ENCODE measurements at regions not wholly inside any gene's neighbourhood (a gene's known extent, or its start where the extent isn't known, plus 50 kb on each side); places are given as distances from the start of the nearest gene placed in this dataset.
"Not testable (repeated sequence)": the region's sequence is repeated elsewhere in the genome, so short reads cannot be mapped to it uniquely, and the experiment has no call there.

- Histone ChIP-seq H3K9me3 (ENCODE audit: low read length) (no peaks in the 10 kb centered on the region), H3K4me3 (ENCODE audit: low read depth, low read length, poor library complexity, severe bottlenecking) (no peak overlapping the region), H3K79me2 (ENCODE audit: insufficient read depth, low read length) (no peaks in the 10 kb centered on the region), H3K4me1 (ENCODE audit: insufficient read depth, low read length, severe bottlenecking) (no peaks in the 10 kb centered on the region), H3F3A (ENCODE audit: insufficient read depth, low read length) (no peaks in the 10 kb centered on the region), H4K20me1 (ENCODE audit: insufficient read depth, low read length) (no peaks in the 10 kb centered on the region), H2AFZ (ENCODE audit: low read length) (no peak overlapping the region), H3K27ac (ENCODE audit: low read depth, low read length, poor library complexity, severe bottlenecking) (no peak overlapping the region), H3K36me3 (ENCODE audit: insufficient read depth, low read length) (no peaks in the 10 kb centered on the region), H3K4me2 (ENCODE audit: low read length) (no peak overlapping the region), H3K9ac (ENCODE audit: low read length) (no peak overlapping the region), H3K27me3 (ENCODE audit: insufficient read depth, low read length) (no peaks in the 10 kb centered on the region; the same call in 1 of the 2 replicates), H3K9me2 (ENCODE audit: low read depth, low read length) (no peaks in the 10 kb centered on the region)
- TF ChIP-seq, protein P1, sequence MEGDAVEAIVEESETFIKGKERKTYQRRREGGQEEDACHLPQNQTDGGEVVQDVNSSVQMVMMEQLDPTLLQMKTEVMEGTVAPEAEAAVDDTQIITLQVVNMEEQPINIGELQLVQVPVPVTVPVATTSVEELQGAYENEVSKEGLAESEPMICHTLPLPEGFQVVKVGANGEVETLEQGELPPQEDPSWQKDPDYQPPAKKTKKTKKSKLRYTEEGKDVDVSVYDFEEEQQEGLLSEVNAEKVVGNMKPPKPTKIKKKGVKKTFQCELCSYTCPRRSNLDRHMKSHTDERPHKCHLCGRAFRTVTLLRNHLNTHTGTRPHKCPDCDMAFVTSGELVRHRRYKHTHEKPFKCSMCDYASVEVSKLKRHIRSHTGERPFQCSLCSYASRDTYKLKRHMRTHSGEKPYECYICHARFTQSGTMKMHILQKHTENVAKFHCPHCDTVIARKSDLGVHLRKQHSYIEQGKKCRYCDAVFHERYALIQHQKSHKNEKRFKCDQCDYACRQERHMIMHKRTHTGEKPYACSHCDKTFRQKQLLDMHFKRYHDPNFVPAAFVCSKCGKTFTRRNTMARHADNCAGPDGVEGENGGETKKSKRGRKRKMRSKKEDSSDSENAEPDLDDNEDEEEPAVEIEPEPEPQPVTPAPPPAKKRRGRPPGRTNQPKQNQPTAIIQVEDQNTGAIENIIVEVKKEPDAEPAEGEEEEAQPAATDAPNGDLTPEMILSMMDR (IDR thresholded peaks at IDR 0.05; ENCODE audit: low read length), result no peak
- TF ChIP-seq EZH2 (IDR thresholded peaks at IDR 0.05; ENCODE audit: borderline replicate concordance, low read length), result no peak
Observed at GRCh38 chr1:213512316-213512715, 461.3 kb downstream of the RPS6KC1 start.

DNA sequence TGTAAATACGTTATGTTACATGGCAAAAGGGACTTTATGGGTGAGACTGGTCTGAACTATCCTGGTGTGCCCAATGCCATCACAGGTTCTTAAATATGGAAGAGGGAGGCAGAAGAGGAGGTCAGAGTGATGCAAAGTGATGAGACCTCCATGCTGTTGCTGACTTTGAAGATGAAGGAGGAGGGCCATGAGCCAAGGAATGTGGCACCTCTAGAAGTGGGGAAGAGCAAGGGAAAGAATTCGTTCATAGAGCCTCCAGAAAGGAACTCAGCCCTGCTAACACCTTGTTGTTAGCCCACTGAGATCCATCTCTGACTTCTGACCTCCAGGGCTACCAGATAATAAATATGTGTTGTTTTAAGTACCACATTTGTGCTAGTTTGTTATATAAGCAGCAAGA, 462.0 kb downstream of the RPS6KC1 start:
- no peaks in the 10 kb centered on the region for H3K4me1 ChIP-seq (ENCODE audit: insufficient read depth, low read length, severe bottlenecking)

DNA sequence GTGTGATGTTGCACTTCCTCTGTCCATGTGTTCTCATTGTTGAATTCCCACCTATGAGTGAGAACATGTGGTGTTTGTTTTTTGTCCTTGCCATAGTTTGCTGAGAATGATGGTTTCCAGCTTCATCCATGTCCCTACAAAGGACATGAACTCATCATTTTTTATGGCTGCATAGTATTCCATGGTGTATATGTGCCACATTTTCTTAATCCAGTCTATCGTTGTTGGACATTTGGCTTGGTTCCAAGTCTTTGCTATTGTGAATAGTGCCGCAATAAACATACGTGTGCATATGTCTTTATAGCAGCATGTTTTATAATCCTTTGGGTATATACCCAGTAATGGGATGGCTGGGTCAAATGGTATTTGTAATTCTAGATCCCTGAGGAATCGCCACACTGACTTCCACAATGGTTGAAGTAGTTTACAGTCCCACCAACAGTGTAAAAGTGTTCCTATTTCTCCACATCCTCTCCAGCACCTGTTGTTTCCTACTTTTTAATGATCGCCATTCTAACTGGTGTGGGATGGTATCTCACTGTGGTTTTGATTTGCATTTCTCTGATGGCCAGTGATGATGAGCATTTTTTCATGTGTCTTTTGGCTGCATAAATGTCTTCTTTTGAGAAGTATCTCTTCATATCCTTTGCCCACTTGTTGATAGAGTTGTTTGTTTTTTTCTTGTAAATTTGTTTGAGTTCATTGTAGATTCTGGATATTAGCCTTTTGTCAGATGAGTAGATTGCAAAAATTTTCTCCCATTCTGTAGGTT, 463.6 kb downstream of the RPS6KC1 start:
- H3K9me3 ChIP-seq (ENCODE audit: low read length); H3K79me2 ChIP-seq (ENCODE audit: insufficient read depth, low read length): not testable (repeated sequence)

More for the DNA sequence above, 462.0 kb downstream of the RPS6KC1 start:
- Histone ChIP-seq H3K27ac (ENCODE audit: low read depth, low read length, poor library complexity, severe bottlenecking) (no peak overlapping the region), H3K36me3 (ENCODE audit: insufficient read depth, low read length) (no peaks in the 10 kb centered on the region), H3K9me2 (ENCODE audit: low read depth, low read length) (no peaks in the 10 kb centered on the region), H3F3A (ENCODE audit: insufficient read depth, low read length) (no peaks in the 10 kb centered on the region), H2AFZ (ENCODE audit: low read length) (no peak overlapping the region), H3K4me2 (ENCODE audit: low read length) (no peak overlapping the region), H3K4me3 (ENCODE audit: low read depth, low read length, poor library complexity, severe bottlenecking) (no peak overlapping the region), H3K9me3 (ENCODE audit: low read length) (no peaks in the 10 kb centered on the region), H4K20me1 (ENCODE audit: insufficient read depth, low read length) (no peaks in the 10 kb centered on the region), H3K27me3 (ENCODE audit: insufficient read depth, low read length) (no peaks in the 10 kb centered on the region; the same call in 1 of the 2 replicates), H3K9ac (ENCODE audit: low read length) (no peak overlapping the region), H3K79me2 (ENCODE audit: insufficient read depth, low read length) (no peaks in the 10 kb centered on the region)
- TF ChIP-seq, protein P1 (IDR thresholded peaks at IDR 0.05; ENCODE audit: low read length), result no peak
- TF ChIP-seq EZH2 (IDR thresholded peaks at IDR 0.05; ENCODE audit: borderline replicate concordance, low read length), result no peak

GRCh38 chr1:213519098-213519497, 468.1 kb downstream of the RPS6KC1 start:
- H3K4me2 ChIP-seq (ENCODE audit: low read length), result no peak overlapping the region
- no peaks in the 10 kb centered on the region for H3K9me2 ChIP-seq (ENCODE audit: low read depth, low read length)
- H3K79me2 ChIP-seq (ENCODE audit: insufficient read depth, low read length), result no peaks in the 10 kb centered on the region
- H3K9ac ChIP-seq (ENCODE audit: low read length), result no peak overlapping the region
- H3F3A ChIP-seq (ENCODE audit: insufficient read depth, low read length), result no peaks in the 10 kb centered on the region
- no peaks in the 10 kb centered on the region for H3K27me3 ChIP-seq (ENCODE audit: insufficient read depth, low read length)
- no peaks in the 10 kb centered on the region for H4K20me1 ChIP-seq (ENCODE audit: insufficient read depth, low read length)
- no peaks in the 10 kb centered on the region for H3K36me3 ChIP-seq (ENCODE audit: insufficient read depth, low read length)
- no peak overlapping the region for H3K4me3 ChIP-seq (ENCODE audit: low read depth, low read length, poor library complexity, severe bottlenecking)
- no peak overlapping the region for H3K27ac ChIP-seq (ENCODE audit: low read depth, low read length, poor library complexity, severe bottlenecking)
- H3K4me1 ChIP-seq (ENCODE audit: insufficient read depth, low read length, severe bottlenecking), result no peaks in the 10 kb centered on the region
- TF ChIP-seq, protein P1 (IDR thresholded peaks at IDR 0.05; ENCODE audit: low read length), result no peak
- no peak for TF ChIP-seq EZH2 (IDR thresholded peaks at IDR 0.05; ENCODE audit: borderline replicate concordance, low read length)
- no peak overlapping the region for H2AFZ ChIP-seq (ENCODE audit: low read length)
- H3K9me3 ChIP-seq (ENCODE audit: low read length), result no peaks in the 10 kb centered on the region

More for the DNA sequence above, 463.6 kb downstream of the RPS6KC1 start:
- not testable (repeated sequence) for H2AFZ ChIP-seq (ENCODE audit: low read length); H3K27ac ChIP-seq (ENCODE audit: low read depth, low read length, poor library complexity, severe bottlenecking); H3K27me3 ChIP-seq (ENCODE audit: insufficient read depth, low read length); H3K4me3 ChIP-seq (ENCODE audit: low read depth, low read length, poor library complexity, severe bottlenecking); H3K9me2 ChIP-seq (ENCODE audit: low read depth, low read length); H3K4me1 ChIP-seq (ENCODE audit: insufficient read depth, low read length, severe bottlenecking); H3K36me3 ChIP-seq (ENCODE audit: insufficient read depth, low read length); H4K20me1 ChIP-seq (ENCODE audit: insufficient read depth, low read length); H3K4me2 ChIP-seq (ENCODE audit: low read length); H3K9ac ChIP-seq (ENCODE audit: low read length); H3F3A ChIP-seq (ENCODE audit: insufficient read depth, low read length)

Measured in OCI-LY1 (cell line).